T47D (cell line): ENCODE measurements at regions not wholly inside any gene's neighbourhood (a gene's known extent, or its start where the extent isn't known, plus 50 kb on each side); places are given as distances from the start of the nearest gene placed in this dataset.

Experiments used
- DNase-seq, 2 experiments: peaks; one replicate each; pipeline versions ENCODE4 v3.0.0 to v3.0.0-alpha.2; 2011 to 2012; ENCODE audit warnings: low read depth in 1 of 2, low spot score in 1 of 2
- JUND ChIP-seq: IDR thresholded peaks from 2 replicates; pipeline ENCODE4 v1.6.1; 2012; ENCODE audit warnings: low read depth
- in situ Hi-C: cut with HindIII; loops from 2 replicates; pipeline ENCODE4 v1.10.0; 2016; ENCODE audit warnings: low sequenced_read_pairs, low pct_unique_long_range_greater_than_20kb

- in situ Hi-C loops = no loop called here
Observed at GRCh38 chr12:39240587-39240986, 202.3 kb downstream of the KIF21A start.

DNA sequence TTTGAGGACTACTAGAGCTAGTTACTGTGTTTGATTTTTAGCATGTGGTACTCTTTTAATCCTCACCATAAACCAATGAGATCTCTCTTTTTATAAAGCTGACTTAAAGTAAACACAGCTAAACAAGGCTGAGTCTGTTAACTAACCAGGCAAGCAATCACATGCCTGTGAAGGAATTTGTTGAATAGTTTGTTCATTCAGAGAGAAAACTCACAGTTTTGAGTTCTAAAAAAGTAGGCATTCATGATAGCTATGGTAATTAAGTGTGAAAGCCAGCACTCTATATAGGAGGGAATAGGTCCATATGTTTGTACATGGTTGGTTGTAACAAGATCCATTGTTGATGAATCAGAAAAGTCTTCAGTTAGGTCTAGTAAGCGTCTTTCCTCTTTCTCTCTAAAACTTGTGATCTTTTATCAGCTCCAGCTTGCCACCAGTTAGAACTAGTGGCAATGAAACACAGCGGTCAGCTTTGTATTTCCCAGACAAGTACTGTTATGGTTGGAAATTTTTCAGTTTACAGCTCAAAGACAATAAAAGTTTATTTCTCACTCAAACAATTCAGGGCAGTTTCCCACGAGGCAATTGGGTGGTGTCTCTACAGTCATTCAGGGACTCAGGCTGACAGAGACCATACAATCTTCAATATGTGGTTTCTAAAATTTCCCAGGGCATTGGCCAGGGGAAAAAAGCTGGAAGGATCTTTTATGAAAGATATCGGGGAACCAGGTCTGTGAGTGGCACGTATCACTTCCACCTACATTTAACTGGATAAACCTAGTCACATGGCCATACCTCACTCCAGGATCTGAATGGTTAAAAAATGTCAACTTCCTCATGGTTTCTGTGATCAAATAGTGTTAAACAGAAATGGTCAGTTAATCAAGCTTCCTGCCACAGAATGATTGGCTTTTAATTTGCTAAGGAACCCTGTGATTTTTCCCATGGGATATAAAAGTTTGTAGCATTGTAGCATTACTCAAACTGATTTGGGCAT is 203.1 kb downstream of the KIF21A start:
- in situ Hi-C loops = no loop called here
- no peak for DNase-seq
- no peak for TF ChIP-seq JUND

More at GRCh38 chr12:39240587-39240986, 202.3 kb downstream of the KIF21A start:
- DNase-seq = no peak
- no peak for TF ChIP-seq JUND

DNA sequence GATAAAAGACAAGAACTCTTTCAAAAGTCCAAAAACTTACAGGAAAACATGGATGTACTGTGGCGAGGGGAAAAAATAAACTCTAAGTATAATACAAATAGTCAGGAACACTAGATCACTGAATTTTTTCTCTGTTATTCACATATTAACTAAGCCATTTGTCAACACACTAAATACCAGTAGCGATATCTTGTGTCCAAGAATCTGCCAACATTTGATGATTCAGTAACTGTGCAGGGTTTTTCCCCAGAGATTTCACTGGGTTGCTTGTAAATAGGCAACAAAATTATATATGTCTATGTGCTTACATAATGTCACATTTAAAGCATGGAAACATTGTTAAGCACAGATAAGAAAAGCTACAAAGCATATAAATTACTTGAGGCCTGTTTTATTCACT is 205.9 kb downstream of the KIF21A start:
- TF ChIP-seq JUND = no peak
- DNase-seq = no peak
- in situ Hi-C loops = no loop called here

GRCh38 chr12:39235990-39236767 is 206.7 kb downstream of the KIF21A start:
- TF ChIP-seq JUND = no peak
- in situ Hi-C loops = no loop called here
- no peak for DNase-seq

DNA sequence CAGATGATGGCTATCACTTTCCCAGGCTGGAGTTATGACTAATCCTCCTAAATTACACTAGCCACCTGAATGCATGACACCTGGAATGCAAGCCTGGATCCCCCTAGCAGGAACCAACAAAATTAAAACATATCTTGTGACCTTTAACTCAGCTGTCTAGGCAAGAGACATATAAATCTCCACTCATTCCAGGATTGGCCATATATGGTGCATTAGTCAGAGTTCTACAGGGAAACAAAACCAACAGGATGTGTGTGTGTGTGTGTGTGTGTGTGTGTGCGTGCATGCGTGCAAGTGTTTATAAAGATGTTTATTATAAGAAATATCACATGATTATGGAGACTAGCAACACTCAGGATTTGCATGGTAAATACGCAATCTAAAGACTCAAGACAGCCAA is 212.8 kb downstream of the KIF21A start:
- in situ Hi-C loops = no loop called here

DNA sequence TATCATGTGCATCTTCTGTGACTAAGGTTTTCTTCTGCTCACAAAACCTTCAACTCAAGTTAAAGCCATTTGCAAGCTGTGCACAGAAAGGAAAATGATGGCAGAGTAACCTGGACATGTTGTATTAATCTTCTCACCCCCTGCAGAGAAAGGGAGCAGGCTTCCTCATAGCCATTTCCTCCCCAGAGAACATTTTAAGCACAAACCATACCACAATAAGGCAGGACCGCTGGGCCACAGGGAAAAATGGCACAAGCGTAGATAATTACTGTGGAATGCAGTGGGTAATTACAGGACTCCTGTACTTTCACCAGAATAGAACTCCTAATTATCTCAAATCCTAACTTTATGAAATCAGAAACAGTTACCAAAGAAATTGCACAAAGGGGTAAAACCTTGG is 215.7 kb downstream of the KIF21A start:
- no peak for TF ChIP-seq JUND
- DNase-seq = no peak
- in situ Hi-C loops = no loop called here

More for the DNA sequence above, 212.8 kb downstream of the KIF21A start:
- DNase-seq = no peak
- TF ChIP-seq JUND = no peak

- no peak for TF ChIP-seq JUND
- no peak for DNase-seq
- in situ Hi-C loops = no loop called here
Observed at GRCh38 chr12:39224971-39225370, 217.9 kb downstream of the KIF21A start.

- DNase-seq = no peak
- in situ Hi-C loops = no loop called here
Observed at GRCh38 chr12:39205969-39206368, 237.0 kb downstream of the KIF21A start.

GRCh38 chr12:39199351-39199750 is 243.6 kb downstream of the KIF21A start:
- no peak for DNase-seq
- no peak for TF ChIP-seq JUND
- in situ Hi-C loops = no loop called here

More at GRCh38 chr12:39205969-39206368, 237.0 kb downstream of the KIF21A start:
- TF ChIP-seq JUND = no peak

DNA sequence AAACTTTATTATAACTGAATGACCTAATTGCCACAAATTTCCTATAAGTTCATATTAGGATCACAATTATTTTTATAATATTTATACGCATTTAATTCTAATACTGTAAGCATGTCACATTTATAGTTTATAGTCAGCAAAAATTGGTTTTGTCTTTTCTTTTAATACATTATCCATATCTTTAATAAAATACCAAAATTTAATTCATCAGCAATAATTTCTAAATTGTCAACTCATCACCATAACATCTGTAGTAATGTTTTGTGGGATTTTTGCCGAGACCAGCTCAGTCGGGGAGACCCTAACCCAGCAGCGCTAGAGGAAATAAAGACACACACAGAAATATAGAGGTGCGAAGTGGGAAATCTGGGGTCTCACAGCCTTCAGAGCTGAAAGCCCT is 254.2 kb downstream of the KIF21A start:
- no peak for DNase-seq
- in situ Hi-C loops = no loop called here
- no peak for TF ChIP-seq JUND

GRCh38 chr12:39186744-39187143 is 256.2 kb downstream of the KIF21A start:
- TF ChIP-seq JUND = no peak
- DNase-seq = no peak
- in situ Hi-C loops = no loop called here

GRCh38 chr12:39178837-39179236 is 264.1 kb downstream of the KIF21A start:
- no peak for DNase-seq
- in situ Hi-C loops = no loop called here
- no peak for TF ChIP-seq JUND

GRCh38 chr12:39176356-39176755 is 266.6 kb downstream of the KIF21A start:
- in situ Hi-C loops = no loop called here
- no peak for DNase-seq
- TF ChIP-seq JUND = no peak
